ENCODE measurements at regions not wholly inside any gene's neighbourhood (a gene's known extent, or its start where the extent isn't known, plus 50 kb on each side); places are given as distances from the start of the nearest gene placed in this dataset.

- DNase-seq, result peak in 1 of 3 donors; percentile 61
These were observed 767.8 kb upstream of the ZEB2 start for GRCh38 chr2:145287736-145288135.

- DNase-seq, result peak in 1 of 3 donors; percentile 76
These were observed 766.9 kb upstream of the ZEB2 start for GRCh38 chr2:145286716-145287275.

GRCh38 chr2:145284551-145284950, 764.6 kb upstream of the ZEB2 start:
- DNase-seq, result no peak

- DNase-seq, result no peak
These were observed 763.2 kb upstream of the ZEB2 start for GRCh38 chr2:145283131-145283530.

GRCh38 chr2:145277922-145278321, 758.0 kb upstream of the ZEB2 start:
- no peak for DNase-seq

GRCh38 chr2:145273840-145274239, 753.9 kb upstream of the ZEB2 start:
- DNase-seq, result no peak

GRCh38 chr2:145268931-145269330, 749.0 kb upstream of the ZEB2 start:
- DNase-seq, result no peak

GRCh38 chr2:145267451-145267850, 747.5 kb upstream of the ZEB2 start:
- DNase-seq, result no peak

- DNase-seq, result no peak
These were observed 745.3 kb upstream of the ZEB2 start for GRCh38 chr2:145265244-145265643.

GRCh38 chr2:145260674-145261073, 740.8 kb upstream of the ZEB2 start:
- no peak for DNase-seq

- DNase-seq, result no peak
These were observed 740.2 kb upstream of the ZEB2 start for GRCh38 chr2:145260081-145260480.

GRCh38 chr2:145258903-145259579, 739.1 kb upstream of the ZEB2 start:
- no peak for DNase-seq

GRCh38 chr2:145257931-145258330, 738.0 kb upstream of the ZEB2 start:
- no peak for DNase-seq

- DNase-seq, result no peak
These were observed 736.6 kb upstream of the ZEB2 start for GRCh38 chr2:145256551-145256950.

- no peak for DNase-seq
These were observed 734.4 kb upstream of the ZEB2 start for GRCh38 chr2:145254291-145254690.

- DNase-seq, result no peak
These were observed 733.6 kb upstream of the ZEB2 start for GRCh38 chr2:145253492-145253891.

GRCh38 chr2:145245268-145245870, 725.5 kb upstream of the ZEB2 start:
- no peak for DNase-seq

GRCh38 chr2:145235312-145235711, 715.4 kb upstream of the ZEB2 start:
- DNase-seq, result no peak

GRCh38 chr2:145230546-145230945, 710.6 kb upstream of the ZEB2 start:
- DNase-seq, result no peak

- peak; percentile 40 to 69 (median 50) for DNase-seq
These were observed 708.6 kb upstream of the ZEB2 start for GRCh38 chr2:145228506-145228905.

GRCh38 chr2:145226901-145227300, 707.0 kb upstream of the ZEB2 start:
- no peak for DNase-seq

GRCh38 chr2:145221516-145221915, 701.6 kb upstream of the ZEB2 start:
- no peak for DNase-seq

GRCh38 chr2:145221032-145221431, 701.1 kb upstream of the ZEB2 start:
- no peak for DNase-seq

- no peak for DNase-seq
These were observed 700.6 kb upstream of the ZEB2 start for GRCh38 chr2:145220496-145220895.
